PC-9 (cell line): ENCODE measurements at regions not wholly inside any gene's neighbourhood (a gene's known extent, or its start where the extent isn't known, plus 50 kb on each side); places are given as distances from the start of the nearest gene placed in this dataset.

Source experiments
- BruUV-seq: library from RNA; stranded (reverse); fragments of 400-500 nt; replicated peaks from 2 replicates; lab custom pipeline; 2021; lab: Mats Ljungman, UMichigan
- CTCF ChIA-PET: fragments of 300-600 bp; sonication (Branson Sonifier 250); formaldehyde crosslinking; loops from one replicate; lab custom pipeline; 2022; ENCODE audit warnings: antibody characterized with exemption; lab: Charles Lee
- POLR2A ChIA-PET: fragments of 300-600 bp; sonication (Branson Sonifier 250); formaldehyde crosslinking; loops from one replicate; lab custom pipeline; 2022; ENCODE audit warnings: antibody characterized with exemption; ENCODE audit not compliant: unreplicated experiment; lab: Charles Lee
- DNase-seq, 2 experiments: peaks; one replicate each; pipeline versions ENCODE4 v3.0.0 to v3.0.0-alpha.2; 2015 to 2022; ENCODE audit warnings: mixed read lengths in 1 of 2
- H2AFZ ChIP-seq: fragments of 200-600 bp; sonication (generic); 2 replicates; pipeline ENCODE4 v1.8.1; 2017; ENCODE audit warnings: antibody characterized with exemption
- H3F3A ChIP-seq: fragments of 200-600 bp; sonication (generic); 2 replicates; pipeline ENCODE4 v1.8.1; 2017; ENCODE audit warnings: antibody characterized with exemption, mild to moderate bottlenecking, low read depth; ENCODE audit not compliant: insufficient read depth
- H3K27ac ChIP-seq: fragments of 200-600 bp; sonication (generic); 2 replicates; pipeline ENCODE4 v1.6.1; 2016; ENCODE audit warnings: mixed run types
- H3K27me3 ChIP-seq: fragments of 200-600 bp; sonication (generic); 2 replicates; pipeline ENCODE4 v1.6.1; 2016; ENCODE audit warnings: low read depth, mixed run types; ENCODE audit not compliant: insufficient read depth
- H3K36me3 ChIP-seq: fragments of 200-600 bp; sonication (generic); 2 replicates; pipeline ENCODE4 v1.6.1; 2016; ENCODE audit warnings: low read depth, mixed run types
- H3K4me1 ChIP-seq: fragments of 200-600 bp; sonication (generic); replicated peaks from 2 replicates; pipeline ENCODE4 v1.6.1; 2016; ENCODE audit warnings: mixed run types; ENCODE audit not compliant: insufficient read depth
- H3K4me2 ChIP-seq: fragments of 200-600 bp; sonication (generic); 2 replicates; pipeline ENCODE4 v1.6.1; 2017; ENCODE audit warnings: mixed run types
- H3K4me3 ChIP-seq: fragments of 200-600 bp; sonication (generic); 2 replicates; pipeline ENCODE4 v1.6.1; 2016; ENCODE audit warnings: mixed run types
- H3K79me2 ChIP-seq: fragments of 200-600 bp; sonication (generic); 2 replicates; pipeline ENCODE4 v1.6.1; 2017; ENCODE audit warnings: low read depth, mixed run types
- H3K9me2 ChIP-seq: fragments of 200-600 bp; sonication (generic); 2 replicates; pipeline ENCODE4 v1.8.1; 2017; ENCODE audit warnings: mild to moderate bottlenecking; ENCODE audit not compliant: insufficient read depth
- H3K9me3 ChIP-seq: fragments of 200-600 bp; sonication (generic); 2 replicates; pipeline ENCODE4 v1.8.1; 2016; ENCODE audit warnings: low read depth; ENCODE audit not compliant: insufficient read depth
- H4K20me1 ChIP-seq: fragments of 200-600 bp; sonication (generic); 2 replicates; pipeline ENCODE4 v1.8.1; 2017; ENCODE audit not compliant: insufficient read depth
- EZH2 ChIP-seq: fragments of 200-600 bp; sonication (generic); IDR thresholded peaks from 2 replicates; pipeline ENCODE4 v1.8.0; 2017; ENCODE audit warnings: antibody characterized with exemption, low read depth
- intact Hi-C: fragments of 100-400 bp; cut with micrococcal nuclease; formaldehyde crosslinking; loops from one replicate; pipeline ENCODE4 v1.10.0; 2022; ENCODE audit not compliant: unreplicated experiment
- TF ChIP-seq, protein P1 (sequence below): fragments of 200-600 bp; sonication (generic); conservative IDR thresholded peaks from 2 replicates; pipeline ENCODE4 v1.6.1; 2017; ENCODE audit warnings: mixed run types, antibody characterized with exemption, mild to moderate bottlenecking, moderate library complexity

DNA sequence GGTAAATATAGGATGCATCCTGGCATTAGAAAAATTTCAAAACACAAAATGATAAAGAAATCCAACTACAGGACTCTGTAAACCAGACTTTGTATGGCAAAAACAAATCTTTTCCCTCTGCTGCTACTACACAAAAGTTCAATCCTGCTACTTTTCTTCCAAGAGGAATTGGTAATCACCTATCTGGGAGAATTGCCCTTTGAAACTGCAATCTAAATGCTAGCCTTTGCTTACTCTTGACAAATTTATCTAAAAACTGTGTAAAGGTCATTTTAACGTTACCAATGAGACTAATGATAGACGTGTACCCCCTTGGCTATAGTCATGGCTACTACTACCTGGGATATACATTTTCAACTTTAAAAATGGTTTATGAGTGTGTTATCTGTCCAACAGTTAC, 837.9 kb upstream of the CXADR start:
- Histone ChIP-seq H3K36me3 (no peaks in the 10 kb centered on the region), H3K9me3 (no peaks in the 10 kb centered on the region), H3F3A (no peaks in the 10 kb centered on the region), H3K79me2 (no peaks in the 10 kb centered on the region), H3K4me2 (no peak overlapping the region), H3K27ac (no peak overlapping the region), H4K20me1 (no peaks in the 10 kb centered on the region), H3K4me1 (no peaks in the 10 kb centered on the region), H2AFZ (0 out of 2 replicates have a peak overlapping the region, but pooled peaks have one; percentile 39), H3K4me3 (no peak overlapping the region), H3K9me2 (no peaks in the 10 kb centered on the region), H3K27me3 (no peaks in the 10 kb centered on the region)
- CTCF ChIA-PET = no interaction called here
- BruUV-seq = no TSS peak
- TF ChIP-seq, protein P1, sequence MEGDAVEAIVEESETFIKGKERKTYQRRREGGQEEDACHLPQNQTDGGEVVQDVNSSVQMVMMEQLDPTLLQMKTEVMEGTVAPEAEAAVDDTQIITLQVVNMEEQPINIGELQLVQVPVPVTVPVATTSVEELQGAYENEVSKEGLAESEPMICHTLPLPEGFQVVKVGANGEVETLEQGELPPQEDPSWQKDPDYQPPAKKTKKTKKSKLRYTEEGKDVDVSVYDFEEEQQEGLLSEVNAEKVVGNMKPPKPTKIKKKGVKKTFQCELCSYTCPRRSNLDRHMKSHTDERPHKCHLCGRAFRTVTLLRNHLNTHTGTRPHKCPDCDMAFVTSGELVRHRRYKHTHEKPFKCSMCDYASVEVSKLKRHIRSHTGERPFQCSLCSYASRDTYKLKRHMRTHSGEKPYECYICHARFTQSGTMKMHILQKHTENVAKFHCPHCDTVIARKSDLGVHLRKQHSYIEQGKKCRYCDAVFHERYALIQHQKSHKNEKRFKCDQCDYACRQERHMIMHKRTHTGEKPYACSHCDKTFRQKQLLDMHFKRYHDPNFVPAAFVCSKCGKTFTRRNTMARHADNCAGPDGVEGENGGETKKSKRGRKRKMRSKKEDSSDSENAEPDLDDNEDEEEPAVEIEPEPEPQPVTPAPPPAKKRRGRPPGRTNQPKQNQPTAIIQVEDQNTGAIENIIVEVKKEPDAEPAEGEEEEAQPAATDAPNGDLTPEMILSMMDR = no peak
- TF ChIP-seq EZH2 = no peak
- POLR2A ChIA-PET = no interaction called here
- DNase-seq = no peak
- intact Hi-C loops = no loop called here

DNA sequence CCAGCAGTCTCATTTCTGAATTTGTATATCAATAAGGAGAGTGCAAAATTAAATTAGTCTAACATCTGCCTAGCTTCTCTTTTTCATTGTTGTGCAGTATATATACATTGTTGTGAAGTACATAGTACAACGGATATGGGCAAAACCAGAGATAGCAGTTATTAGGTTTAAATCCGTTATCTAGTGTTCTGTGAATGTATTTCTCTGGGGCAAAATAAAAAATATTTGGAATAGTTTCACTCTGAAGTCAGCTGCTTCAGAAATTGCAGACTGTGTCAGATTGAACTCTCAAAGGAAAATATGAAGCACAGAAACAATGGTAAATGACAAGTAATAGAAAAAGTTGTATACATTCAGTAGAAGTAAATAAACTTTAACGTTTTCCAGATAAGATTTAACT, 836.5 kb upstream of the CXADR start:
- no TSS peak for BruUV-seq
- intact Hi-C loops = no loop called here
- Histone ChIP-seq H2AFZ (no peak overlapping the region), H3F3A (no peaks in the 10 kb centered on the region), H3K9me2 (no peaks in the 10 kb centered on the region), H3K27me3 (no peaks in the 10 kb centered on the region), H3K9me3 (no peaks in the 10 kb centered on the region), H3K4me1 (no peaks in the 10 kb centered on the region), H3K79me2 (no peaks in the 10 kb centered on the region), H3K27ac (no peak overlapping the region), H3K4me2 (no peak overlapping the region), H3K36me3 (no peaks in the 10 kb centered on the region), H4K20me1 (no peaks in the 10 kb centered on the region), H3K4me3 (no peak overlapping the region)
- POLR2A ChIA-PET = no interaction called here
- CTCF ChIA-PET = no interaction called here
- no peak for DNase-seq
- TF ChIP-seq EZH2 = no peak
- TF ChIP-seq, protein P1 = no peak

DNA sequence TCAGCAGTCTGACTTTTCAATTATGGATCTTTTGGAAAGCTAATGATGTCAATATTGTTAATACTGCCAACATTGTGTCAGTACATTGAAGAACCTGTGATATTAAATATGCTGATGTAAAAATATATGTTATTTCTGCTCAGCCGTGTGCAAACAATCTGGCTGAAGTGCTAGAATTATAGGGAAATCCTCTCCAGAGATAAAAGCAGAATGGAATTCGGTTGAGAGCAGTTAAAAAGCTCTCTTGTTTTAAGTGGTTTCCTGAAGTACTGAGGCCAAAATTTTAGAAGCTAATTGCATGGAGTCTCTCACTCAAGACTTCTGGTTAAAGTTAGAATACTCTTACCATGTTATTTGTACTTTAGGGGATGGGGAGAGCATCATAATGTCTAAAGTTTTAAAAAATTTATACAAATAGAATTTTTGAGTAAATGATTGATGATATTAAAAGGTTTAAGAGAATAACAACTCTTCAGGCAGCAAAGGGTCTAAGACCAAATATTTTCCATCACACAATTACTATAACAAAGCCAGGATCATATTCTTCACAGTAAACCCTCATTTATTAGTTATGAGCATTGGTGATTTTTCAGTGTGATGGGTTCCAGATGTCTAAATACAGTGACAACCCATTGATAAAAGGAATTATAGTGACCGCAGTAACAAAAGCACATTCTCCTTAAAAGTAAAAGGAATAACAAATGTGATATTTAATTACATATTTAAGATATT, 834.2 kb upstream of the CXADR start:
- CTCF ChIA-PET = no interaction called here
- TF ChIP-seq, protein P1 = no peak
- TF ChIP-seq EZH2 = no peak
- Histone ChIP-seq H3K4me2 (no peak overlapping the region), H2AFZ (no peak overlapping the region), H3K4me1 (no peaks in the 10 kb centered on the region), H3K27me3 (no peaks in the 10 kb centered on the region), H3F3A (no peaks in the 10 kb centered on the region), H3K9me3 (no peaks in the 10 kb centered on the region), H3K79me2 (no peaks in the 10 kb centered on the region), H3K27ac (no peak overlapping the region), H4K20me1 (no peaks in the 10 kb centered on the region), H3K36me3 (no peaks in the 10 kb centered on the region), H3K4me3 (no peak overlapping the region), H3K9me2 (no peaks in the 10 kb centered on the region)
- intact Hi-C loops = no loop called here
- BruUV-seq = no TSS peak
- DNase-seq = no peak
- POLR2A ChIA-PET = no interaction called here
